ENCODE measurements at regions not wholly inside any gene's neighbourhood (a gene's known extent, or its start where the extent isn't known, plus 50 kb on each side); places are given as distances from the start of the nearest gene placed in this dataset.

DNA sequence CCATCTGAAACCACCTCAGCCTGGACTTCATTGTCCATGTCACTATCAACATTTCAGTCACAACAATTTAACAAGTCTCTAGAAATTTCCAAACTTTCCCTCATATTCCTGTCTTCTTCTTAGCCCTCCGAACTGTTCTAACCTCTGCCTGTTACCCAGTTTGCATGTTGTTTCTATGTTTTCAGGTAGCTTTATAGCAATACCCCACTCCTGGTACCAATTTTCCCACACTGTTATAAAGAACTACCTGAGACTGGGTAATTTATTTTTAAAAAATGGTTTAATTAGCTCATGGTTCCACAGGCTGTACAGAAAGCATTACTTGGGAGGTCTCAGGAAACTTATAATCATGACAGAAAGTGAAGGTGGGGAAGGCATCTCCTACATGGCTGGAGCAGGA lies 679.2 kb upstream of the FRG1 start:
- H3K9me3 Mint-ChIP-seq = peaks cover 23% of the 10 kb centered on the region
- H3K4me1 Mint-ChIP-seq (ENCODE audit: low read depth in 2 of 2) = no peaks in the 10 kb centered on the region
- DNase-seq (ENCODE audit: low spot score) = no peak
- no peak for ATAC-seq
- H3K27me3 Mint-ChIP-seq = no peaks in the 10 kb centered on the region
- H3K4me3 Mint-ChIP-seq = no peak overlapping the region
- no peak overlapping the region for H3K27ac Mint-ChIP-seq
- H3K36me3 Mint-ChIP-seq = peaks cover 7% of the 10 kb centered on the region

- Mint-ChIP-seq H3K9me3 (peaks cover 33% of the 10 kb centered on the region), H3K36me3 (peaks cover 17% of the 10 kb centered on the region)
Observed at GRCh38 chr4:189265515-189265914, 675.2 kb upstream of the FRG1 start.

GRCh38 chr4:189267312-189267965 lies 673.2 kb upstream of the FRG1 start:
- ATAC-seq (no peak), DNase-seq (ENCODE audit: low spot score) (no peak)
- H3K9me3 Mint-ChIP-seq = peaks cover 28% of the 10 kb centered on the region
- H3K27me3 Mint-ChIP-seq = no peaks in the 10 kb centered on the region
- no peak overlapping the region for H3K27ac Mint-ChIP-seq
- no peak overlapping the region for H3K4me3 Mint-ChIP-seq
- H3K36me3 Mint-ChIP-seq = peaks cover 10% of the 10 kb centered on the region
- no peaks in the 10 kb centered on the region for H3K4me1 Mint-ChIP-seq (ENCODE audit: low read depth in 2 of 2)

More at GRCh38 chr4:189265515-189265914, 675.2 kb upstream of the FRG1 start:
- H3K4me3 Mint-ChIP-seq = no peak overlapping the region
- ATAC-seq (no peak), DNase-seq (ENCODE audit: low spot score) (no peak)
- no peak overlapping the region for H3K27ac Mint-ChIP-seq
- H3K27me3 Mint-ChIP-seq = no peaks in the 10 kb centered on the region
- H3K4me1 Mint-ChIP-seq (ENCODE audit: low read depth in 2 of 2) = no peaks in the 10 kb centered on the region

GRCh38 chr4:189278597-189279165 lies 662.0 kb upstream of the FRG1 start:
- Mint-ChIP-seq H3K4me3 (no peak overlapping the region), H3K27me3 (no peaks in the 10 kb centered on the region), H3K27ac (no peak overlapping the region), H3K4me1 (ENCODE audit: low read depth in 2 of 2) (no peaks in the 10 kb centered on the region), H3K36me3 (no peaks in the 10 kb centered on the region), H3K9me3 (peaks cover 16% of the 10 kb centered on the region)
- no peak for DNase-seq (ENCODE audit: low spot score)
- ATAC-seq = no peak

DNA sequence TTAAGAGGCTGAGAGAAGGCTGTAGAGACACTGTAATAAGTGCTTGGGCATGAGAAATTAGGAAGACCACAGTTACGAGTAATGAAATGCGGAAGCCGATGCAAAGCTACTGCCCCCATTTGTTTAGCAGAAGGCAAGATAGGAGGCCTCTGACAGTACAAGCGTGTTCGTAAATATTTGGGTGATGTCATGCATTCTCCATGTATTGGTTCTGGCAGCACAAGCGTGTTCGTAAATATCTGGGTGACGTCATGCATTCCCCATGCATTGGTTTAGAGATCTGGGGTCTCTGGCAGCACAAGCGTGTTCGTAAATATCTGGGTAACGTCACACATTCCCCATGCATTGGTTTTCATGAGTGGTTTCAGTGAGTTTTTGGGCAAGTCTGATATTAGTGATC lies 661.5 kb upstream of the FRG1 start:
- H3K27ac Mint-ChIP-seq = no peak overlapping the region
- DNase-seq (ENCODE audit: low spot score) = no peak

GRCh38 chr4:189285377-189285776 lies 655.3 kb upstream of the FRG1 start:
- Mint-ChIP-seq H3K27ac (no peak overlapping the region), H3K9me3 (peaks cover 17% of the 10 kb centered on the region), H3K4me3 (no peak overlapping the region), H3K27me3 (no peaks in the 10 kb centered on the region), H3K36me3 (no peaks in the 10 kb centered on the region), H3K4me1 (ENCODE audit: low read depth in 2 of 2) (no peaks in the 10 kb centered on the region)
- ATAC-seq (no peak), DNase-seq (ENCODE audit: low spot score) (no peak)

More for the DNA sequence above, 661.5 kb upstream of the FRG1 start:
- Mint-ChIP-seq H3K27me3 (no peaks in the 10 kb centered on the region), H3K4me3 (no peak overlapping the region), H3K4me1 (ENCODE audit: low read depth in 2 of 2) (no peaks in the 10 kb centered on the region), H3K36me3 (no peaks in the 10 kb centered on the region), H3K9me3 (peaks cover 21% of the 10 kb centered on the region)
- ATAC-seq = no peak

DNA sequence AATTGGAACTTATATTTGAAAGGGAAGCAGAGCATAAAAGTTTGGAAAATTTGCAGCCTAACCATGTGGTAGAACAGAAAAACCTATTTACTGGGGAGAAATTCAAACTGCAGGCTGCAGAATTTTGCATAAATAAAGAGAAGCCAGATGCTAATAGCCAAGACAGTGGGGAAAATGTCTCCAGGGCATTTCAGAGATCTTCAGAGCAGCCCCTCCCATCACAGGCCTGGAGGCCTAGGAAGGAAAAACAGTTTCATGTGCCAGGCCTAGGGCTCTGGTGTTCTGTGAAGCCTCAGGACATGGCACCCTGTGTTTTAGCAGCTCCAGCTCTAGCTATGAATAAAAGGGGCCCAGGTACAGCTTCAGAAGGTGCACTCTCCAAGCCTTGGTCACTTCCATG lies 648.7 kb upstream of the FRG1 start:
- no peaks in the 10 kb centered on the region for H3K4me1 Mint-ChIP-seq (ENCODE audit: low read depth in 2 of 2)
- no peak overlapping the region for H3K4me3 Mint-ChIP-seq
- DNase-seq (ENCODE audit: low spot score) = no peak
- no peak overlapping the region for H3K27ac Mint-ChIP-seq
- no peak for ATAC-seq
- no peaks in the 10 kb centered on the region for H3K36me3 Mint-ChIP-seq
- no peaks in the 10 kb centered on the region for H3K27me3 Mint-ChIP-seq
- peaks cover 13% of the 10 kb centered on the region for H3K9me3 Mint-ChIP-seq

DNA sequence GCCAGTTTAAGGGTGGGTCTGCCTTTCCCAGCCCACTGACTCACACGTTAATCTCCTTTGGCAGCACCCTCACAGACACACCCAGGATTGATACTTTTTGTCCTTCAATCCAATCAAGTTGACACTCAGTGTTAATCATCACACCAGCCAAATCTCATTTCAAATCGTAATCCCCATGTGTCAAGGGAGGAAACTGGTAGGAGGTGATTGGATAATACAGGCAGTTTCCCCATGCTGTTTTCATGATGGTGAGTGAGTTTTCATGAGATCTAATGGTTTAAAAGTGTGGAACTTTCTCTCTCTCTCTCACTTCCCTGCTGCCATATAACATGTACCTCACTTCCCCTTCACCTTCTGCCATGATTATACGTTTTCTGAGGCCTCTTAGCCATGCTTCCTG lies 647.2 kb upstream of the FRG1 start:
- no peaks in the 10 kb centered on the region for H3K36me3 Mint-ChIP-seq
- no peak for ATAC-seq
- H3K27ac Mint-ChIP-seq = no peak overlapping the region
- no peak overlapping the region for H3K4me3 Mint-ChIP-seq
- no peaks in the 10 kb centered on the region for H3K4me1 Mint-ChIP-seq (ENCODE audit: low read depth in 2 of 2)
- H3K27me3 Mint-ChIP-seq = no peaks in the 10 kb centered on the region
- peaks cover 13% of the 10 kb centered on the region for H3K9me3 Mint-ChIP-seq
- no peak for DNase-seq (ENCODE audit: low spot score)

DNA sequence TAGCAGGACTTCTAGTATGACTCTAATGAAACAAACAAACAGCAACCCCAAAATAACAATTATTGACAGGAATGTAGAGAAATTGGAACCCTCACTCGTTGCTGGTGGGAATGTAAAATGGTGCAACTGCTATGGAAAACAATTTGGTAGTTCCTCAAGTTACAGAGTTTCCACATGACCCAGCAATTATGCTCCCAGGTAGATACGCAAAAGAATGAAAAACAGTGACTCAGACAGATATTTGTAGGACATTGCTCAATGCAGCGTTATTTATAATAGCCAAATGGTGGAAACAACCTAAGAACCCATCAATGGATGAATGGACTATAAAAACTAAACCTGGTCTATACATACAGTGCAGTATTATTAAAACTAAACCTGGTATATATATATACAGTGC lies 646.1 kb upstream of the FRG1 start:
- no peaks in the 10 kb centered on the region for H3K36me3 Mint-ChIP-seq
- H3K4me1 Mint-ChIP-seq (ENCODE audit: low read depth in 2 of 2) = no peaks in the 10 kb centered on the region
- peaks cover 13% of the 10 kb centered on the region for H3K9me3 Mint-ChIP-seq
- DNase-seq (ENCODE audit: low spot score) = no peak
- H3K4me3 Mint-ChIP-seq = no peak overlapping the region
- no peak for ATAC-seq
- H3K27ac Mint-ChIP-seq = no peak overlapping the region
- no peaks in the 10 kb centered on the region for H3K27me3 Mint-ChIP-seq

DNA sequence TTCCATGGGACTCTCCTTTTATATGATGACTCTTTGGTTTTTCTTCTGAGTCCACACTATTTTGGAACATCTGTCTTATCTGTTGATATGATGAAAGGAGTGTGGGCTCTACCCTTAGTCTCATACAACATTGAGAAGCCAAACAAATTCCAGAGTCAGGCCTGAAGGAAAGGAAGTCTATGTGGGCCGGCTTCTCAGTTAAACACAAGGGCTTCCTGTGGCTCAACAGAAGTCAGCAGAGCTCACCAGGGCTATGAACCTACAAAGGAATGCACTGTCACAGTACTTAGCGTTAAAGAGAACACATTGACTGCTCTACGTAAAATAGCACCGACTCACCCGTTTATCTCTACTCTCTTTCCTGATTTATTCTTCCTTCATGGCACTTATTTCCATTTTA lies 641.0 kb upstream of the FRG1 start:
- no peak for ATAC-seq
- no peak overlapping the region for H3K4me3 Mint-ChIP-seq
- H3K9me3 Mint-ChIP-seq = peaks cover 10% of the 10 kb centered on the region
- no peaks in the 10 kb centered on the region for H3K36me3 Mint-ChIP-seq
- H3K27me3 Mint-ChIP-seq = no peaks in the 10 kb centered on the region
- H3K27ac Mint-ChIP-seq = no peak overlapping the region
- no peaks in the 10 kb centered on the region for H3K4me1 Mint-ChIP-seq (ENCODE audit: low read depth in 2 of 2)
- no peak for DNase-seq (ENCODE audit: low spot score)

DNA sequence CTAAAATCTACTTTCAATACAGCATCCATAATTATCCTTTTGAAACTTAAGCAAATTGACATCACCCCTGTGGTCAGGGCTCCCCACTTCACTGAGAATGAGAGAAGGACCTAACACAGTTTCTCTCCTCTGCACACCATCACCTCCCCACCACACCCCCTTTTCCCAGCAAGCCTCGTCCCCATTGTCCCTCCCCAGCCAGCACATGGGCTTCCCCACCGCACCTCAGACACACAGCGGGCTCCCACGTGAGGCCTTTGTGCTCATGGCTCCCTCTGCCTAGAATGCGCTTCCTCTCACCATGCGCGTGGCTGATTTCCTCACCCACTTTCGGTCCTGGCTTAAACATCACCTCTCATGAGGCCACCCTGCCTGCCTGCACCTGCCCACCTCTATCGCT lies 639.0 kb upstream of the FRG1 start:
- DNase-seq (ENCODE audit: low spot score) (no peak), ATAC-seq (no peak)
- H3K4me1 Mint-ChIP-seq (ENCODE audit: low read depth in 2 of 2) = no peaks in the 10 kb centered on the region
- H3K27me3 Mint-ChIP-seq = no peaks in the 10 kb centered on the region
- no peak overlapping the region for H3K4me3 Mint-ChIP-seq
- peaks cover 10% of the 10 kb centered on the region for H3K9me3 Mint-ChIP-seq
- no peaks in the 10 kb centered on the region for H3K36me3 Mint-ChIP-seq
- H3K27ac Mint-ChIP-seq = no peak overlapping the region

DNA sequence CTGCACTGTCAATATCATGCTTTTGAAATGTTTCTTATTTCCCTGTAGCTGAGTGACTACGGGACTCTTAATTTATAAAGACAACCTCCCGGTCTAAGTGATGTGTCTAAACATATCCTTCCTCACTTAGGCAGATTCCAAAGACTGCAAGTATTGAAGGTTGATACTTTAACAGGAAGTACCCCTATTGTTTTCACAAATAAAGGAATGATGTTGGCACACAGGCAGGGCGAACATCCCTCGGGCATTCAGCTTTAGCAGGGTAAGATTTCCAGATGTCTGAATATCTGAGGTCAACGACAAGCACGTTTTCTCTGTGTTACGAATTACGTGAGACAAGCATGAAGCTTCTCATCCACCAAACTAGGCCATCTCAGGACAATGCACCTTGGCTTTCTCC lies 638.0 kb upstream of the FRG1 start:
- Mint-ChIP-seq H3K9me3 (peaks cover 10% of the 10 kb centered on the region), H3K4me1 (ENCODE audit: low read depth in 2 of 2) (no peaks in the 10 kb centered on the region), H3K36me3 (no peaks in the 10 kb centered on the region), H3K4me3 (no peak overlapping the region), H3K27ac (no peak overlapping the region), H3K27me3 (no peaks in the 10 kb centered on the region)
- ATAC-seq = no peak
- DNase-seq (ENCODE audit: low spot score) = no peak

DNA sequence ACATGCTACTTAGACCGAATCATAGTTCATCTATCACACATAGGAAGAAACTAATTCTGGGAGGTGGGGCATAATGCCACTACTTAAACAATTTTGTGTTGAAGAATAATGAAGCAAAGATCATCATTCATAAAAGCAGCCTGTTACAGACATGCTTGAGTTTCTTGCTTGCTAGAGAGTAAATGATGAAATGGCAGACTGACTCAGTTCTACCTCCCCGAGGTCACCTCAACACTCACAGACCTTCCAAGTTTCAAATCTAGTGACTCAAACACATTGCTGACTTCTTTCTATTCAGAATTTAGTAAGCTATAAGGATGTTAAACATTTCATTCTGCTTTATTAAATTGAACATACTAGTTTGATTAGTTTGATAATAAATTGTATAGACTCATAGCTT lies 636.5 kb upstream of the FRG1 start:
- no peak for ATAC-seq

GRCh38 chr4:189304809-189305208 lies 635.9 kb upstream of the FRG1 start:
- Mint-ChIP-seq H3K36me3 (no peaks in the 10 kb centered on the region), H3K4me3 (no peak overlapping the region), H3K4me1 (ENCODE audit: low read depth in 2 of 2) (no peaks in the 10 kb centered on the region), H3K9me3 (peaks cover 10% of the 10 kb centered on the region), H3K27ac (no peak overlapping the region), H3K27me3 (no peaks in the 10 kb centered on the region)
- ATAC-seq (no peak), DNase-seq (ENCODE audit: low spot score) (no peak)

More for the DNA sequence above, 636.5 kb upstream of the FRG1 start:
- Mint-ChIP-seq H3K9me3 (peaks cover 10% of the 10 kb centered on the region), H3K36me3 (no peaks in the 10 kb centered on the region), H3K4me1 (ENCODE audit: low read depth in 2 of 2) (no peaks in the 10 kb centered on the region), H3K4me3 (no peak overlapping the region), H3K27me3 (no peaks in the 10 kb centered on the region), H3K27ac (no peak overlapping the region)
- no peak for DNase-seq (ENCODE audit: low spot score)

GRCh38 chr4:189305500-189305899 lies 635.2 kb upstream of the FRG1 start:
- Mint-ChIP-seq H3K36me3 (no peaks in the 10 kb centered on the region), H3K9me3 (peaks cover 10% of the 10 kb centered on the region), H3K27ac (no peak overlapping the region), H3K4me1 (ENCODE audit: low read depth in 2 of 2) (no peaks in the 10 kb centered on the region), H3K4me3 (no peak overlapping the region), H3K27me3 (no peaks in the 10 kb centered on the region)
- DNase-seq (ENCODE audit: low spot score) (no peak), ATAC-seq (no peak)

Data from natural killer cell treated with Interleukin-12 subunit alpha and Interleukin-12 subunit beta and Interleukin-15 and Interleukin-18, amount 100 ng/mL, for 72 hours (primary cell).